ENCODE measurements at regions not wholly inside any gene's neighbourhood (a gene's known extent, or its start where the extent isn't known, plus 50 kb on each side); places are given as distances from the start of the nearest gene placed in this dataset.
"Not testable (repeated sequence)": the region's sequence is repeated elsewhere in the genome, so short reads cannot be mapped to it uniquely, and the experiment has no call there.

GRCh38 chr2:59259913-59260312 is 1018.8 kb upstream of the FANCL start:
- DNase-seq (ENCODE audit: low read depth), result no peak

GRCh38 chr2:59256290-59256689 is 1015.2 kb upstream of the FANCL start:
- no peak for DNase-seq (ENCODE audit: low read depth)

GRCh38 chr2:59254279-59254678 is 1013.2 kb upstream of the FANCL start:
- no peak for DNase-seq (ENCODE audit: low read depth)

GRCh38 chr2:59250307-59250677 is 1009.2 kb upstream of the FANCL start:
- no peak for DNase-seq (ENCODE audit: low read depth)

- no peak for DNase-seq (ENCODE audit: low read depth)
Measured at GRCh38 chr2:59249441-59250306, 1008.5 kb upstream of the FANCL start.

- no peak for DNase-seq (ENCODE audit: low read depth)
Measured at GRCh38 chr2:59239146-59239545, 998.0 kb upstream of the FANCL start.

- DNase-seq (ENCODE audit: low read depth), result no peak
Measured at GRCh38 chr2:59237311-59237710, 996.2 kb upstream of the FANCL start.

GRCh38 chr2:59236723-59237122 is 995.6 kb upstream of the FANCL start:
- DNase-seq (ENCODE audit: low read depth), result no peak

- DNase-seq (ENCODE audit: low read depth), result no peak
Measured at GRCh38 chr2:59233920-59234319, 992.8 kb upstream of the FANCL start.

- DNase-seq (ENCODE audit: low read depth), result no peak
Measured at GRCh38 chr2:59233448-59233847, 992.3 kb upstream of the FANCL start.

GRCh38 chr2:59232394-59233165 is 991.5 kb upstream of the FANCL start:
- no peak for DNase-seq (ENCODE audit: low read depth)

- not testable (repeated sequence) for DNase-seq (ENCODE audit: low read depth)
Measured at GRCh38 chr2:59226362-59226761, 985.2 kb upstream of the FANCL start.

GRCh38 chr2:59223742-59224141 is 982.6 kb upstream of the FANCL start:
- no peak for DNase-seq (ENCODE audit: low read depth)

- DNase-seq (ENCODE audit: low read depth), result no peak
Measured at GRCh38 chr2:59217360-59217759, 976.2 kb upstream of the FANCL start.

- DNase-seq (ENCODE audit: low read depth), result no peak
Measured at GRCh38 chr2:59206361-59206760, 965.2 kb upstream of the FANCL start.

GRCh38 chr2:59204040-59204439 is 962.9 kb upstream of the FANCL start:
- DNase-seq (ENCODE audit: low read depth), result no peak

GRCh38 chr2:59196491-59196890 is 955.4 kb upstream of the FANCL start:
- DNase-seq (ENCODE audit: low read depth), result no peak

- DNase-seq (ENCODE audit: low read depth), result no peak
Measured at GRCh38 chr2:59195851-59196250, 954.7 kb upstream of the FANCL start.

GRCh38 chr2:59191781-59192180 is 950.7 kb upstream of the FANCL start:
- no peak for DNase-seq (ENCODE audit: low read depth)

GRCh38 chr2:59190518-59190917 is 949.4 kb upstream of the FANCL start:
- no peak for DNase-seq (ENCODE audit: low read depth)

GRCh38 chr2:59184276-59185020 is 943.3 kb upstream of the FANCL start:
- DNase-seq (ENCODE audit: low read depth), result no peak

- no peak for DNase-seq (ENCODE audit: low read depth)
Measured at GRCh38 chr2:59183070-59183469, 941.9 kb upstream of the FANCL start.

- DNase-seq (ENCODE audit: low read depth), result no peak
Measured at GRCh38 chr2:59182249-59182648, 941.1 kb upstream of the FANCL start.

All from stimulated activated CD8-positive, alpha-beta memory T cell treated with anti-CD3 and anti-CD28 coated beads, Interleukin-4, amount 100 ng/mL, for 24 hours (primary cell).